ENCODE measurements at regions not wholly inside any gene's neighbourhood (a gene's known extent, or its start where the extent isn't known, plus 50 kb on each side); places are given as distances from the start of the nearest gene placed in this dataset.

DNA sequence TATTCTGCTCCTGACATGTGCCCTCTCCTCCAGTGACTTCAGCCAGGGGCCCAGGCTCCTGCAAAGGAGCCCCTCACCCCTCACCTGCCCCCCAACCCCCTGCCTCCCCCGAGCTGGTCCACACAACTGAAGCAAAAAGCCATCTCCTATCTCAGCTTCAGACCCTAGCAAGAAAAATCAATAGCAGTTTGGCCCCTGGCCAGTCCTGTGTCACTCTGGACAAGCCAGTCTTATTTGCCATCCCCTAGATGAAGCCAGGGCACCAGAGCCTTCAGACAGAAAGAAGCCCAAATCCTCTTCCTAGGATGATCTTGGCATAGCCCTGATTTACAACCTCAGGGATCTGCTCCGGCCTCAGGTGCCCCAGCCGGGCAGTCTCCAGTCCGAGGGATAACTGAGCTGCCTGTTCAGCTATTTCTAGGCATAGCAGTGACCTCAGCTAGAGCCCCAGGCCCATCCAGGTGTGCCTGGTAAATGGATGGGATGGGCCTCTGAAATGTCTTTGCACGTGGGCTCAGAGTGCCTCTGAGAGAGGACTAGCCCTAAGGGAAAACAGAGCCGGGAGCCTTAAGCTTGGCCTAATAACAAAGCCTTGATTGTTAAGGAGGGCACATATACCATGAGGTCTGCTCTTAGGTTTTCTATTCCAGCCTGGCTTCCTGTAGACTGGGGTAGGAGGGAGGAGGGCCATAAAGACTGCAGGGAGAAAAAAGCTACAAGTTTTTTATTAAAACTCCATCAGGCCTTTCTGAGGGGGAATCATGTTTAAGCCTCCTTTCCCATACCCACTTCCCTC, 242.0 kb downstream of the SHQ1 start:
- TF ChIP-seq, protein P1, sequence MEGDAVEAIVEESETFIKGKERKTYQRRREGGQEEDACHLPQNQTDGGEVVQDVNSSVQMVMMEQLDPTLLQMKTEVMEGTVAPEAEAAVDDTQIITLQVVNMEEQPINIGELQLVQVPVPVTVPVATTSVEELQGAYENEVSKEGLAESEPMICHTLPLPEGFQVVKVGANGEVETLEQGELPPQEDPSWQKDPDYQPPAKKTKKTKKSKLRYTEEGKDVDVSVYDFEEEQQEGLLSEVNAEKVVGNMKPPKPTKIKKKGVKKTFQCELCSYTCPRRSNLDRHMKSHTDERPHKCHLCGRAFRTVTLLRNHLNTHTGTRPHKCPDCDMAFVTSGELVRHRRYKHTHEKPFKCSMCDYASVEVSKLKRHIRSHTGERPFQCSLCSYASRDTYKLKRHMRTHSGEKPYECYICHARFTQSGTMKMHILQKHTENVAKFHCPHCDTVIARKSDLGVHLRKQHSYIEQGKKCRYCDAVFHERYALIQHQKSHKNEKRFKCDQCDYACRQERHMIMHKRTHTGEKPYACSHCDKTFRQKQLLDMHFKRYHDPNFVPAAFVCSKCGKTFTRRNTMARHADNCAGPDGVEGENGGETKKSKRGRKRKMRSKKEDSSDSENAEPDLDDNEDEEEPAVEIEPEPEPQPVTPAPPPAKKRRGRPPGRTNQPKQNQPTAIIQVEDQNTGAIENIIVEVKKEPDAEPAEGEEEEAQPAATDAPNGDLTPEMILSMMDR (conservative IDR thresholded peaks at IDR 0.05; ENCODE audit: low read depth, low read length) = no peak
- TF ChIP-seq EZH2 (IDR thresholded peaks at IDR 0.05; ENCODE audit: borderline replicate concordance, low read depth, low read length, poor library complexity, severe bottlenecking) = no peak
